Gastrocnemius medialis (tissue), 4 donors: ENCODE measurements at regions not wholly inside any gene's neighbourhood (a gene's known extent, or its start where the extent isn't known, plus 50 kb on each side); places are given as distances from the start of the nearest gene placed in this dataset.

Experiments used
- POLR2A ChIP-seq, 2 donors: fragments of 450-650 bp; IDR thresholded peaks; one replicate each; pipeline ENCODE4 v1.6.1; 2017; ENCODE audit warnings: antibody characterized with exemption in 2 of 2, mild to moderate bottlenecking in 2 of 2, moderate library complexity in 2 of 2
- TF ChIP-seq, protein P1 (sequence below), 5 experiments: fragments of 450-650 bp in 3 of 5; fragments of 200-600 bp in 2 of 5; sonication (generic) in 2 of 5; IDR thresholded peaks in 4 of 5; conservative IDR thresholded peaks in 1 of 5; 1 replicate in 4 of 5; 2 replicates in 1 of 5; pipeline ENCODE4 v1.5.1; 2016 to 2019; ENCODE audit warnings: antibody characterized with exemption in 5 of 5, mild to moderate bottlenecking in 3 of 5, moderate library complexity in 3 of 5

DNA sequence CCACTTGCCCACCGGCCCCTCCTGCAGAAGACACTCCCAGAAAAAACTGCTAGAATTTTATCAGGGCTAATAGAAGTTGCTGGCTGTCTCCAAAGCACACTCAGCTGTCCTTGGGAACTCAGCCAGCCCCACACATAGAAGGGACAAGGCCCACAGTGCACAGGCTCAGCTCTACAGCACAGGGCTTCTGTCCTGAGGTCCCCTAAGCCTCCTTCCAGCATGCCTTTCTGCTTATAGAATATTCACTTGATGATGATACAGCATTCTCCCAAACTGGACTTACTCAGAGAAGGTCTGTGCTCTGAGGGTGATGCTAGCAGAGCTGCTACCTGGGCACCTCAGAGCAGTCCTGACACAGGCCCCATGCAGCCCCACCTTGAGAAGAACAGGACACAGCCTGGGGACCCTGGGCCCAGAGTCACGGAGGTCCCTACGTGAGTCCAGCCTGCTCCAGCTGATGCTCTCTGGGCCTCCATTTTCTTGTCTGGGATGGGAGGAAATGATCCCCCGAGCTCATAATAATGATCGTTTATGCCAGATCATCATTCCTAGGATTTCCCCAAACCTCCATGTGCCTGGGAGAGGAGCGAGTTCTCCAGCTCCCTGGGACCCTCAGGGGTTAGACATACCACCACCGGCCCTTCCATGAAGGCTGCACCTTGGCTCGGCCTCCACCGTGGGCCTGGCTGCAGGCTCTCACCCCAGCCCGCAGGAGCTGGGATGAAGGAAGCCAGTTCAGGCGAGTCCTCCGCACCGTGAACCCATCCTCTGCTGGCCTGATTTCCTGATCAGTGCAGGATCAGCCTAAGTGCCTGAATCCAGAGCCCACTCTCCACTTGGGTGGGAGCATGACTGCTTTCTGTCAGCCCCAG, 145.6 kb downstream of the ZNF248 start:
- TF ChIP-seq, protein P1, sequence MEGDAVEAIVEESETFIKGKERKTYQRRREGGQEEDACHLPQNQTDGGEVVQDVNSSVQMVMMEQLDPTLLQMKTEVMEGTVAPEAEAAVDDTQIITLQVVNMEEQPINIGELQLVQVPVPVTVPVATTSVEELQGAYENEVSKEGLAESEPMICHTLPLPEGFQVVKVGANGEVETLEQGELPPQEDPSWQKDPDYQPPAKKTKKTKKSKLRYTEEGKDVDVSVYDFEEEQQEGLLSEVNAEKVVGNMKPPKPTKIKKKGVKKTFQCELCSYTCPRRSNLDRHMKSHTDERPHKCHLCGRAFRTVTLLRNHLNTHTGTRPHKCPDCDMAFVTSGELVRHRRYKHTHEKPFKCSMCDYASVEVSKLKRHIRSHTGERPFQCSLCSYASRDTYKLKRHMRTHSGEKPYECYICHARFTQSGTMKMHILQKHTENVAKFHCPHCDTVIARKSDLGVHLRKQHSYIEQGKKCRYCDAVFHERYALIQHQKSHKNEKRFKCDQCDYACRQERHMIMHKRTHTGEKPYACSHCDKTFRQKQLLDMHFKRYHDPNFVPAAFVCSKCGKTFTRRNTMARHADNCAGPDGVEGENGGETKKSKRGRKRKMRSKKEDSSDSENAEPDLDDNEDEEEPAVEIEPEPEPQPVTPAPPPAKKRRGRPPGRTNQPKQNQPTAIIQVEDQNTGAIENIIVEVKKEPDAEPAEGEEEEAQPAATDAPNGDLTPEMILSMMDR (IDR thresholded peaks at IDR 0.05 in 4 of 5, conservative IDR thresholded peaks at IDR 0.05 in 1 of 5) = no peak
- no peak for TF ChIP-seq POLR2A (IDR thresholded peaks at IDR 0.05)
